Ovary (tissue), 7 donors: ENCODE measurements at regions not wholly inside any gene's neighbourhood (a gene's known extent, or its start where the extent isn't known, plus 50 kb on each side); places are given as distances from the start of the nearest gene placed in this dataset.

Experiments used
- DNase-seq, 5 donors: peaks; one replicate each; pipeline ENCODE4 v3.0.0-alpha.2; 2019 to 2020
- H3K27ac ChIP-seq, 2 donors: fragments of 200-600 bp; one replicate each; pipeline versions ENCODE4 v1.5.1 to v1.8.0; 2019 to 2022
- H3K27me3 ChIP-seq: fragments of 200-600 bp; one replicate; pipeline ENCODE4 v1.8.0; 2022
- H3K36me3 ChIP-seq: fragments of 200-600 bp; sonication (generic); one replicate; pipeline ENCODE4 v1.5.1; 2019
- H3K4me1 ChIP-seq: one replicate; pipeline ENCODE4 v1.8.1; 2013; ENCODE audit warnings: mild to moderate bottlenecking, moderate library complexity; ENCODE audit not compliant: insufficient read depth
- H3K4me3 ChIP-seq: fragments of 200-600 bp; sonication (generic); one replicate; pipeline ENCODE4 v1.5.1; 2017
- H3K9me3 ChIP-seq, 2 donors: fragments of 200-600 bp in 1 of 2; sonication (generic) in 1 of 2; one replicate each; pipeline versions ENCODE4 v1.5.1 to v1.8.1; 2013 to 2019; ENCODE audit warnings: mild to moderate bottlenecking in 1 of 2, moderate library complexity in 1 of 2
- CTCF ChIP-seq, 3 donors: fragments of 450-650 bp in 2 of 3; fragments of 200-600 bp in 1 of 3; IDR thresholded peaks; one replicate each; pipeline versions ENCODE4 v1.5.1 to v1.8.0; 2016 to 2022; ENCODE audit warnings: antibody characterized with exemption in 3 of 3, mild to moderate bottlenecking in 1 of 3
- EP300 ChIP-seq: sonication (generic); formaldehyde crosslinking; IDR thresholded peaks from one replicate; pipeline ENCODE4 v1.6.1; 2017; ENCODE audit warnings: antibody characterized with exemption
- POLR2A ChIP-seq: fragments of 450-650 bp; IDR thresholded peaks from one replicate; pipeline ENCODE4 v1.6.1; 2017; ENCODE audit warnings: antibody characterized with exemption, mild to moderate bottlenecking, moderate library complexity
- WGBS, 3 donors: extraction: QIAGEN DNeasy Blood & Tissue Kit in 1 of 3; methylation state at CpG; one replicate each; pipeline versions ENCODE4 v1.1.5 to v1.1.7; 2013 to 2017; 5-methylcytosine and 5-hydroxymethylcytosine counted together
- intact Hi-C, 4 donors: fragments of 100-400 bp; cut with DNase I; formaldehyde crosslinking; loops; one replicate each; pipeline versions ENCODE4 v1.11.0 to v1.15.1; 2022 to 2023
- donor health status: DM: no; HTN: no; CAD: no; lungs with moderate emphysema.
- donor health status: DM: no; HTN: no; CAD: no.
- donor health status: Bipolar disorder and iron deficiency.
- donor health status: DM: no; HTN: no; CAD: no.
- donor health status: DM: yes; HTN: yes; CAD: no.

GRCh38 chr7:50185208-50185607 is 92.2 kb upstream of the ZPBP start:
- no peak for TF ChIP-seq POLR2A
- TF ChIP-seq EP300 = no peak
- TF ChIP-seq CTCF (IDR thresholded peaks at IDR 0.05) = no peak
- DNase-seq = no peak
- 68 to 81% (median 72%) methylated on average over 4 of the region's 4 CpGs for WGBS, 3 donors

GRCh38 chr7:50184271-50184990 is 91.4 kb upstream of the ZPBP start:
- H3K27ac ChIP-seq = no peak overlapping the region
- H3K27me3 ChIP-seq = no peaks in the 10 kb centered on the region
- no peaks in the 10 kb centered on the region for H3K4me1 ChIP-seq
- no peaks in the 10 kb centered on the region for H3K36me3 ChIP-seq
- TF ChIP-seq EP300 (no peak), CTCF (IDR thresholded peaks at IDR 0.05) (no peak), POLR2A (no peak)
- no peak for DNase-seq
- intact Hi-C loops = no loop called here
- no peaks in the 10 kb centered on the region for H3K9me3 ChIP-seq
- 70 to 73% (median 72%) methylated on average over 11 of the region's 11 CpGs for WGBS, 3 donors
- H3K4me3 ChIP-seq = no peak overlapping the region

More at GRCh38 chr7:50185208-50185607, 92.2 kb upstream of the ZPBP start:
- intact Hi-C loops = no loop called here
- H3K36me3 ChIP-seq = no peaks in the 10 kb centered on the region
- H3K9me3 ChIP-seq = no peaks in the 10 kb centered on the region
- H3K27me3 ChIP-seq = no peaks in the 10 kb centered on the region
- H3K4me1 ChIP-seq = no peaks in the 10 kb centered on the region
- H3K27ac ChIP-seq = no peak overlapping the region
- no peak overlapping the region for H3K4me3 ChIP-seq

GRCh38 chr7:50182759-50183158 is 89.7 kb upstream of the ZPBP start:
- intact Hi-C loops = no loop called here
- DNase-seq = no peak
- 16 to 27% (median 23%) methylated on average over 3 of the region's 3 CpGs for WGBS, 3 donors

GRCh38 chr7:50181081-50181480 is 88.0 kb upstream of the ZPBP start:
- Histone ChIP-seq H3K4me1 (no peaks in the 10 kb centered on the region), H3K9me3 (no peaks in the 10 kb centered on the region), H3K27me3 (no peaks in the 10 kb centered on the region), H3K36me3 (no peaks in the 10 kb centered on the region), H3K27ac (no peak overlapping the region), H3K4me3 (no peak overlapping the region)
- DNase-seq = no peak
- intact Hi-C loops = no loop called here
- TF ChIP-seq CTCF (IDR thresholded peaks at IDR 0.05) (no peak), POLR2A (no peak), EP300 (no peak)
- 63 to 70% (median 66%) methylated on average over 7 of the region's 7 CpGs for WGBS, 3 donors

More at GRCh38 chr7:50182759-50183158, 89.7 kb upstream of the ZPBP start:
- TF ChIP-seq EP300 (no peak), POLR2A (no peak), CTCF (IDR thresholded peaks at IDR 0.05) (no peak)
- Histone ChIP-seq H3K27ac (no peak overlapping the region), H3K36me3 (no peaks in the 10 kb centered on the region), H3K4me1 (no peaks in the 10 kb centered on the region), H3K4me3 (no peak overlapping the region), H3K27me3 (no peaks in the 10 kb centered on the region), H3K9me3 (no peaks in the 10 kb centered on the region)
